GM18909 (cell line): ENCODE measurements at regions not wholly inside any gene's neighbourhood (a gene's known extent, or its start where the extent isn't known, plus 50 kb on each side); places are given as distances from the start of the nearest gene placed in this dataset.
"Not testable (repeated sequence)": the region's sequence is repeated elsewhere in the genome, so short reads cannot be mapped to it uniquely, and the experiment has no call there.

ENCODE experiments used
- ATAC-seq: cut with Tn5 transposase; IDR thresholded peaks from one replicate; pipeline ENCODE4 v1.9.1; 2021; ENCODE audit warnings: mild to moderate bottlenecking; ENCODE audit not compliant: unreplicated experiment, poor library complexity

- not testable (repeated sequence) for ATAC-seq
Measured at GRCh38 chr13:22814433-22814832, 366.3 kb upstream of the SGCG start.

- no peak for ATAC-seq
Measured at GRCh38 chr13:22821589-22821988, 359.2 kb upstream of the SGCG start.

- ATAC-seq: no peak
Measured at GRCh38 chr13:22825186-22825585, 355.6 kb upstream of the SGCG start.

GRCh38 chr13:22828081-22828480 lies 352.7 kb upstream of the SGCG start:
- no peak for ATAC-seq

DNA sequence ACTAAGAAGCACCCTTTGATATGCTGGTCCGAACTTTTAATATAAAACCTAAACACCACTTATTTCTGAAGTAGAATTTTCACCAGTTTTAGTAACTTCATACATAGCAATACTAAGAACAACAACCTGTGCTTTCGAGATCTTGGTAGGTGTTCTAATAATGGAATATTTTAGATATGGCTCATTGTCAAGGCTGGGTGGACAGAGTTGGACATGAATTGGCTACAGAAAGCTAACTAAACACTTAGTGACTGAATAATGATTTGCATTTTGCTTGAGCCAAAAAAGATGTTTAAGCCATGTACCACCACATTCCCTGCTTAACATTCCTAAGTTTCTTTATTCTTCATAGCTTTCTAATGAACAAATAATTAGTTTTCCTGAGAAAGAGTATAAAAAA lies 344.3 kb upstream of the SGCG start:
- ATAC-seq: no peak

GRCh38 chr13:22837980-22838647 lies 342.7 kb upstream of the SGCG start:
- ATAC-seq: no peak

DNA sequence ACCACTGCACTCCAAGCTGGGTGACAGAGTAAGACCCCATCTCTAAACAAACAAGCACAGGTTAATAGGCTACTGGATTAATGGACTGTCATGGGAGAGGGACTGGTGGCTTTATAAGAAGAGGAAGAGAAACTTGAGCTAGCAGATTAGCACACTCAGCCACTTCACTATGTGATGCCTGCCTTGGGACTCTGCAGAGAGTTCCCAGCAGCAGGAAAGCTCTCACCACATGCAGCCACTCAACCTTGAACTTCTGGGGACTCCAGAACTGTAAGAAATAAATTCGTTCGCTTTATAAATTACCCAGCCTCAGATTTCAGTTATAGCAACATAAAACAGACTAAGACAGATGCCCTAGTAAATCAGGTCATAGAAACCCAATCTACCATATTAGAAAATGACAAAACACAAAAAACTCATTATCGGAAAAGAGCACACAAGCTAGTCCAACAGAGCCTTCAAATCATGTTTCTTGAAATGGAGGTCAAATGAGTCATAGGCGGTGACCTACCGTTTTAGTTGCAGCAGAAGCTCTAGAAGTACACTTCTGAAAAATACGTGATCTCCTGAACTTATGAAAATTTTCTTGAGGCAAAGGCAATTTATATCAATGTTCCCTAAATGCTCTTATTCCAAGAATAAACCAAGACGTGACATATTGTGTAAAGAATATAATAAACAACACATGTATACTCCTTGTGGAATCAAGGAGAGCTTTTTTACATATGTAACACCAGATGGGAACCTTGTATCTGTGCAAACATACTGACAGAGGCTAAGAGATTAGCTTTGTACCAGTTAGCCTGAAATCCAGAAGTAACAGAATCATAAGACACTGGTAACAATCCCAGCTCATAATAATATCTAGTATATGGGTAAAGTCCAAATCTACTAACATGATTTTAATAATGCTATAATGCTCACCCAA lies 340.9 kb upstream of the SGCG start:
- ATAC-seq: no peak

DNA sequence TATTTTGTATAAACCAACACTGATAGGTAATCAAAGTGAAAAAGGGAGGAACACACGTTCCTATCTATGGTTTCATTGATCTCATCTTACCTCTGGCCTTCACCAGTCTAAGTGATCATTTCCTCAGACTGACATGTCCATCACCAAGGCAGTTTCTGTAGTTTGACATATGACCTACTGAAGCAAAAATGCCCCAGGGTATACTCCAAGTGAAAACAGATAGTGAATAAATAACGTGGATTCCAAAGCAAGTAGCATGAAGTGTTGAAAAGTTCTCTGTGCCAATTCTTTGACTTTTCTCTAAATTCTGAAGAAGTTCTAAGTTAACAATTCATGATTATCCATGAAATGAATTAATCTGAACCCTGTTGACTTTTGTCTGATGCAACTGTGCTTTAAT lies 334.2 kb upstream of the SGCG start:
- no peak for ATAC-seq

DNA sequence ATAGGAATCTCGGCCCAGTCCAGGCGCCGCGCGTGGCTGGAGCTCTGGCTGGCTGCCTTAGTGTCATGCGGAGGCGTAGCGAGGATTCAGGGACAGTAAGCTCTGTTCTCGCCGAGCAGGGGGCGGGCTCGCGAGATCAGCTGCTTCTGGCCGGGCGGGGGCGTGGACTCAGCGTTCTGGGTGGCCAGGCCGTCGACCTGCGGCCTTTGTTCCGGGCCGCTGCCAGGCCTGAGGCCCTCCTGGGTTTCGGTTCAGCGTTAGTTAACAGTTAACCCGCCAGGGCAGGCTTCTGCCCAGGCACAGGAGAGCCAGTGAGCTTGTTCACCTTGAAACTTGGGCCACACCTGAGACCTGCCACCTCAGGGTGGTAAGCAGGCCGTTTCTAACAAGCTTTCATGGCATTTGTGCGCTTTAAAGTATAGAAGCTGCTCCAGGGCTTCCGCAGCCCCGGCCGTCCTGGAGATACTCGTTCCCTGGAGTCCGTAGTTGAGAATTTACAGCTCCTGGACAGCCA lies 332.2 kb upstream of the SGCG start:
- ATAC-seq: no peak

DNA sequence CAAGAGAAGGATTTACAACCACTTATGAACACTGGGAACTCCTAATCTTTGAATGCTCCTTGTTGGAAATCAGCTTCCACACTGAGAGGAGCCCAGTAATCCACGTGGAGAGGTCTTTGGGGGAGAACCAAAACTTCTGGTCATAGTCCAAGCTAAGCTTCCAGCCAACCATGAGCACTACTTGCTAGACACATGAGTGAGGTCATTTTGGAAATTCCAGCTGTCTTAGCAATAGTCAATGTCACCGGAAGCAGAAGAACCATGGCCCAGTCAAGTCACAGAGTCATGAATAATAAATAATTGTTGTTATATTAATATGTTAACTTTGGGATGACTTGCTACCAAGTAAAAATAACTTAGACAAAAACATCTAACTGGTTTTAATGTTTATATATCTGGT lies 324.9 kb upstream of the SGCG start:
- no peak for ATAC-seq

GRCh38 chr13:22858980-22859379 lies 321.8 kb upstream of the SGCG start:
- not testable (repeated sequence) for ATAC-seq

GRCh38 chr13:22859411-22859810 lies 321.4 kb upstream of the SGCG start:
- ATAC-seq: not testable (repeated sequence)

- ATAC-seq: no peak
Measured at GRCh38 chr13:22861958-22862466, 318.8 kb upstream of the SGCG start.

GRCh38 chr13:22862478-22862877 lies 318.3 kb upstream of the SGCG start:
- no peak for ATAC-seq

DNA sequence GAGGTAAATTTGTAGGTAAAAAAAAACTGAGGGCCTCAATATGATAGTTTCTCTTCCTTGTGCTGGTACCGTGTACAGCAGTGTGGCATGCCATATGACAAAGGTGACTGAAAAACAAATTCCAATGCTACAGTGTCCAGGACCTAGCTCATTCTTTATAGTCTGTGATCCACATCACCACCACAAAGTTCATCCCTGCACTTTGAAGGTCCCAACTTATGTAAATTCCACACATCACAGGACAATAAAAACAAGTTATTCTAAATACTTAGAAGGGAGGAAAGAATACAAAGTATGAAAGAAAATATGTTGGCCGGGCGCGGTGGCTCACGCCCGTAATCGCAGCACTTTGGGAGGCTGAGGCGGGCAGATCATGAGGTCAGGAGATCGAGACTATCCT lies 314.6 kb upstream of the SGCG start:
- no peak for ATAC-seq

- ATAC-seq: no peak
Measured at GRCh38 chr13:22871231-22871630, 309.5 kb upstream of the SGCG start.

DNA sequence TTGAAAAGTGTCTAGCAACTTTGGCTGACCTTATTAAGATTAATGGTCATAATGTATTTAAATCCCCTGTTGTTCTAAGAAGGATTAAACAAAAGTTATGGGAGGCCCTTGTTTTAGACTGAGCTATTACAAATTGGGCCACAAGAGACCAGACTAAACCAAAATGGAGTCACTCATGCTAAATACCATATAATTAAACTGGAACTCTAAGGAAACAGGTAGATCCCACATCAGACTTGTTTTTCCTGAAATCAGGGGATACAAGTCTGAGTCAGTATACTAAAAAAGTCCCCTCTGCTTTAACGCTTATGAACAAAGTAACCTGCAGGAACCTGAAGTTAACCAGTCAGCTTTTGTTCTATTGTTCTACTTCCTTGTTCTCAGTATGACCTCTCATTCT lies 305.9 kb upstream of the SGCG start:
- ATAC-seq: no peak

DNA sequence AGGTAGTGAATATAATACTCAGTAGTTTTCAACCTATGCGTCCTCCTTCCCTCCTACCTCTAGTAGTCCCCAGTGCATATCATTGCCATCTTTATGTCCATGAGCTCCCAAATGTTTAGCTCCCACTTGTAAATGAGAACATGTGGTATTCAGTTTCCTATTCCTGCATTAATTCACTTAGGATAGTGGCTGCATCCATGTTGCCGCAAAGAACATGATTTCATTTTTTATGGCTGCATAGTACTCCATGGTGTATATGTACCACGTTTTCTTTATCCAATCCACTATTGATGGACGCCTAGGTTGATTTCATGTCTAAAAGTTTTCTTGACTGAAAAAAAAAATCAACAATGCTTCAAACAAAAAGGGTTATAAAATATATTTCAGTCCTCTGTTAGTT lies 303.4 kb upstream of the SGCG start:
- ATAC-seq: no peak

GRCh38 chr13:22880741-22881720 lies 299.7 kb upstream of the SGCG start:
- ATAC-seq: no peak
